ENCODE measurements at regions not wholly inside any gene's neighbourhood (a gene's known extent, or its start where the extent isn't known, plus 50 kb on each side); places are given as distances from the start of the nearest gene placed in this dataset.

DNA sequence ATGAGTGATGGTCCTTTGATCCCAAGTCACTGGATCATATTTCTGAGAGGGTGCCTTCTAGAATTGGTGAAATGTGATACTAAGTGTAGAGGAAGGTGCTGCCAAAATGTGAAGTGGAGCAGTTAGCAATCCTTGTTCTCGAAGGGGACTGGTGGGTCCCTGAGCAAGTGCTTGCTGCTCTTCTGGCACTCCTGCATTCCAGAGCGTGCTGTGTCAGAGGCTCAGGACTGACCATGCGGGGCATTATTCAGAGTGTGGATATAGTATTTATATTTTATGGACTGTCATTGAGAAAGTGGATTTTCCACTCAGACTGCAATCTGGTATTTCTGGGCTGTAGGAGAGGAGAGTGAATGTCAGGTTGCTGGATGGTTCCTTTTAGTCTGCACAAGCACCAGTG, 152.6 kb upstream of the KL start:
- Histone ChIP-seq H4K20me1 (ENCODE audit: insufficient read depth, low read length) (no peaks in the 10 kb centered on the region), H3K9ac (ENCODE audit: low read length) (no peak overlapping the region), H3K4me3 (ENCODE audit: low read length) (no peak overlapping the region), H3K36me3 (replicated peaks; ENCODE audit: low read depth, low read length) (no peaks in the 10 kb centered on the region), H3K27ac (ENCODE audit: low read length) (no peak overlapping the region), H3K27me3 (ENCODE audit: low read depth, low read length) (no peaks in the 10 kb centered on the region), H3K9me3 (ENCODE audit: insufficient read depth, low read length) (peaks cover 17% of the 10 kb centered on the region; the same call in 1 of the 2 replicates), H2AFZ (ENCODE audit: low read depth, low read length) (no peak overlapping the region), H3K4me2 (ENCODE audit: low read length) (no peak overlapping the region), H3K4me1 (ENCODE audit: low read length) (no peaks in the 10 kb centered on the region), H3K79me2 (ENCODE audit: low read length) (no peaks in the 10 kb centered on the region)
- no peak for TF ChIP-seq EZH2phosphoT487 (IDR thresholded peaks at IDR 0.05; ENCODE audit: low read depth)
- TF ChIP-seq, protein P1, sequence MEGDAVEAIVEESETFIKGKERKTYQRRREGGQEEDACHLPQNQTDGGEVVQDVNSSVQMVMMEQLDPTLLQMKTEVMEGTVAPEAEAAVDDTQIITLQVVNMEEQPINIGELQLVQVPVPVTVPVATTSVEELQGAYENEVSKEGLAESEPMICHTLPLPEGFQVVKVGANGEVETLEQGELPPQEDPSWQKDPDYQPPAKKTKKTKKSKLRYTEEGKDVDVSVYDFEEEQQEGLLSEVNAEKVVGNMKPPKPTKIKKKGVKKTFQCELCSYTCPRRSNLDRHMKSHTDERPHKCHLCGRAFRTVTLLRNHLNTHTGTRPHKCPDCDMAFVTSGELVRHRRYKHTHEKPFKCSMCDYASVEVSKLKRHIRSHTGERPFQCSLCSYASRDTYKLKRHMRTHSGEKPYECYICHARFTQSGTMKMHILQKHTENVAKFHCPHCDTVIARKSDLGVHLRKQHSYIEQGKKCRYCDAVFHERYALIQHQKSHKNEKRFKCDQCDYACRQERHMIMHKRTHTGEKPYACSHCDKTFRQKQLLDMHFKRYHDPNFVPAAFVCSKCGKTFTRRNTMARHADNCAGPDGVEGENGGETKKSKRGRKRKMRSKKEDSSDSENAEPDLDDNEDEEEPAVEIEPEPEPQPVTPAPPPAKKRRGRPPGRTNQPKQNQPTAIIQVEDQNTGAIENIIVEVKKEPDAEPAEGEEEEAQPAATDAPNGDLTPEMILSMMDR (IDR thresholded peaks at IDR 0.05; ENCODE audit: low read depth, low read length) = no peak

DNA sequence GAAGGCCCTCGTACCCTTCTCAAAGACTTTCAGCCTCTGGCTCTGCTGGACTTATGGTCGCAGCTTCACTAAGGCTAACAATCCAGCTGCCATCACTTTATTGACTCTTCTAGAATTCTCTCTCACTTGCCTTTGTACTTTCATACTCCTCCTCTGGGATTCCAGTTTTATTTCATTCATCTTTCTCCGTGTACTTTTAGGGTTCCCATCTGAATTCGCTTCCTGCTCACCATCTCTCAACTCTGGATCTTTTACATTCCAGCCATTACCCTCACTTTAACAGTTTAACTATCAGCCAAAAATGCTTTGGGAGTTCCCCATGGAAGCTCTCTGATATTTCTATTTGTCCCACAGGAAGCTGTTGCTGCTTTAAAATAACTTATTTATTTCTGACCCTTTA, 149.3 kb upstream of the KL start:
- no peaks in the 10 kb centered on the region for H3K4me1 ChIP-seq (ENCODE audit: low read length)
- no peak overlapping the region for H3K9ac ChIP-seq (ENCODE audit: low read length)
- TF ChIP-seq, protein P1 (IDR thresholded peaks at IDR 0.05; ENCODE audit: low read depth, low read length) = no peak
- TF ChIP-seq EZH2phosphoT487 (IDR thresholded peaks at IDR 0.05; ENCODE audit: low read depth) = no peak
- H3K4me3 ChIP-seq (ENCODE audit: low read length) = no peak overlapping the region
- H3K27ac ChIP-seq (ENCODE audit: low read length) = no peak overlapping the region
- H3K27me3 ChIP-seq (ENCODE audit: low read depth, low read length) = peaks cover 4% of the 10 kb centered on the region; the same call in 1 of the 2 replicates
- H4K20me1 ChIP-seq (ENCODE audit: insufficient read depth, low read length) = no peaks in the 10 kb centered on the region
- H3K9me3 ChIP-seq (ENCODE audit: insufficient read depth, low read length) = peaks cover 11% of the 10 kb centered on the region; the same call in 1 of the 2 replicates
- no peak overlapping the region for H2AFZ ChIP-seq (ENCODE audit: low read depth, low read length)
- no peak overlapping the region for H3K4me2 ChIP-seq (ENCODE audit: low read length)
- H3K79me2 ChIP-seq (ENCODE audit: low read length) = no peaks in the 10 kb centered on the region
- H3K36me3 ChIP-seq (replicated peaks; ENCODE audit: low read depth, low read length) = no peaks in the 10 kb centered on the region

DNA sequence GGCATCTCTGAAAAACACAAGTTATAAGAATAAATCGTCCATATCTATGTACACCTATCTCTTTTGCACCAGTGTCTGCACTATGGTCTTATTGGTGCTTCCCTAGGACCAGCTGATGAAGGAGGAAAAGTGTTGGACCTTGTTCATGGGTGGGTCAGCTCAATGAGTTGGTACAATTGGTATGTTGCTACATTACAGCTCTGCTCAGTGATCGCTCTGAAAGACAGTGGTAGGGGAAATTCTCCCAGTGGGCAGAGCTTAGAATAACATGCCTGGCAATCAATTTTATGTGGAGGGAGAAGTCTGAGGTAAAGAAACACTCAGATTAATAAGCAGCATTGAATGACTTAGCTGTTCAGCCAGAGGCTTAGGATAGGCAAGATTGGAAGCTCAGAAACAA, 138.7 kb upstream of the KL start:
- H3K27me3 ChIP-seq (ENCODE audit: low read depth, low read length) = no peaks in the 10 kb centered on the region
- no peak for TF ChIP-seq EZH2phosphoT487 (IDR thresholded peaks at IDR 0.05; ENCODE audit: low read depth)
- TF ChIP-seq, protein P1 (IDR thresholded peaks at IDR 0.05; ENCODE audit: low read depth, low read length) = no peak
- no peaks in the 10 kb centered on the region for H3K79me2 ChIP-seq (ENCODE audit: low read length)
- no peak overlapping the region for H2AFZ ChIP-seq (ENCODE audit: low read depth, low read length)
- H4K20me1 ChIP-seq (ENCODE audit: insufficient read depth, low read length) = no peaks in the 10 kb centered on the region
- H3K4me3 ChIP-seq (ENCODE audit: low read length) = no peak overlapping the region
- no peaks in the 10 kb centered on the region for H3K4me1 ChIP-seq (ENCODE audit: low read length)
- no peak overlapping the region for H3K9ac ChIP-seq (ENCODE audit: low read length)
- no peaks in the 10 kb centered on the region for H3K36me3 ChIP-seq (replicated peaks; ENCODE audit: low read depth, low read length)
- no peak overlapping the region for H3K4me2 ChIP-seq (ENCODE audit: low read length)
- H3K9me3 ChIP-seq (ENCODE audit: insufficient read depth, low read length) = no peaks in the 10 kb centered on the region
- no peak overlapping the region for H3K27ac ChIP-seq (ENCODE audit: low read length)

DNA sequence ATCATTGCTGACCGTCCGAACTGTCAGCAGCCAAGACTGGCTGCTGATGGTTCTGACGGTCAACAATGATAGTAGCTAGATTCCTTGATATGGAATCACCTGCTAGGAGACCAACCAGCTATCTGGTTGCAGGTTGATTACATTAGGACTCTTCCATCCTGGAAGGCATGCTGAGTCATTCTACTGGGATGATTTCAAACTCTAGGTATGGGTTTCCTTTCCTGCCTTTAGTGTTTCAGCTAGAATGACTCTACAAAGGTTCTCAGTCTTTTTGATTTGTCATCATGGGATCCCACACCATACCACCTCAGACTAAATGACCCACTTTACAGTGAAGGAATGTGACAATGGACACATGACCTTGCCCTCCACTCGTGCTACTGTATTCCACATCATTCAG, 138.1 kb upstream of the KL start:
- H4K20me1 ChIP-seq (ENCODE audit: insufficient read depth, low read length) = no peaks in the 10 kb centered on the region
- no peaks in the 10 kb centered on the region for H3K4me1 ChIP-seq (ENCODE audit: low read length)
- no peak overlapping the region for H3K9ac ChIP-seq (ENCODE audit: low read length)
- H2AFZ ChIP-seq (ENCODE audit: low read depth, low read length) = no peak overlapping the region
- no peak for TF ChIP-seq EZH2phosphoT487 (IDR thresholded peaks at IDR 0.05; ENCODE audit: low read depth)
- TF ChIP-seq, protein P1 (IDR thresholded peaks at IDR 0.05; ENCODE audit: low read depth, low read length) = no peak
- H3K27me3 ChIP-seq (ENCODE audit: low read depth, low read length) = no peaks in the 10 kb centered on the region
- H3K9me3 ChIP-seq (ENCODE audit: insufficient read depth, low read length) = no peaks in the 10 kb centered on the region
- H3K36me3 ChIP-seq (replicated peaks; ENCODE audit: low read depth, low read length) = no peaks in the 10 kb centered on the region
- H3K4me2 ChIP-seq (ENCODE audit: low read length) = no peak overlapping the region
- no peaks in the 10 kb centered on the region for H3K79me2 ChIP-seq (ENCODE audit: low read length)
- H3K4me3 ChIP-seq (ENCODE audit: low read length) = no peak overlapping the region
- no peak overlapping the region for H3K27ac ChIP-seq (ENCODE audit: low read length)
